GM18517 (cell line): ENCODE measurements at regions not wholly inside any gene's neighbourhood (a gene's known extent, or its start where the extent isn't known, plus 50 kb on each side); places are given as distances from the start of the nearest gene placed in this dataset.
"Not testable (repeated sequence)": the region's sequence is repeated elsewhere in the genome, so short reads cannot be mapped to it uniquely, and the experiment has no call there.

Experiments used
- ATAC-seq: cut with Tn5 transposase; IDR thresholded peaks from one replicate; pipeline ENCODE4 v1.9.1; 2021; ENCODE audit warnings: mild to moderate bottlenecking, moderate library complexity; ENCODE audit not compliant: unreplicated experiment

DNA sequence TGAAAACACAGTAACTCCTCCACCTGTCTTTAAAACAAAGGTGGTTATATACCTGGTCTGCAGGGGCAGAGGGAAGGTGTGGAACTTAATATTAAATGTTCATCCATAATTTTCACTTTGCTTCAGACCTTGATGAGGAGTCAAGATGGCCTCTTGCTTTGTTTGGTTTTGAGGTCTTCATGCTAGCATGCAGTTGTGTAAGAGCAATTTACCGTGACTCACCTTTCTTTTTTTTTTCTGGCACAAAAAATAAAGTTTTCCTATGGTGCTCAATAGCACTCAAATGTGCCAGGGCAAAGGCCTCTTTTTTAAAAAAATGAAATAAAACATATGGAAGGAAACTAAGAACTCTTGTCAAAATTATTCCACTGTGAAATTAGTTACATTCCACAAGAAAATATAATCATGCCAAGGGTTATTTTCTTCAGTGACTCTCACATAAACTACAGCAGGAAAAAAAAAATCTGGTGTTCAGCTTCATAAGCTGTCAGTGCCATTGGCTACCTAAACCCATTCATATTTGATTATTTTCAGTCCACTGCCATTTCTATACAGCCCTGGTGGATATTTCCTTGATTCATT is 128.2 kb downstream of the SLC7A11 start:
- ATAC-seq = peak; percentile 13

DNA sequence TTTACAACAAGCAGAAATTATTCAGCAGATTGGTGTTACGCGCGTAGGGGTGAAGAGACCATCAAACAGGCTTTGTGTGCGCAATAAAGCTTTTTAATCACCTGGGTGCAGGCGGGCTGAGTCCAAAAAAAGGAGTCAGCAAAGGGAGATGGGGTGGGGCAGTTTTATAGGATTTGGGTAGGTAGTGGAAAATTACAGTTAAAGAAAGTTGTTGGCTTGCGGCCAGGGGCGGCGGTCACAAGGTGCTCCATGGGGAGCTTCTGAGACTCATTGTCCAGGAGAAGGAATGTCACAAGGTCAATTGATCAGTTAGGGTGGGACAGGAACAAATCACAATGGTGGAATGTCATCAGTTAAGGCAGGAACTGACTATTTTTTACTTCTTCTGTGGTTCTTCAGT is 129.3 kb downstream of the SLC7A11 start:
- not testable (repeated sequence) for ATAC-seq

DNA sequence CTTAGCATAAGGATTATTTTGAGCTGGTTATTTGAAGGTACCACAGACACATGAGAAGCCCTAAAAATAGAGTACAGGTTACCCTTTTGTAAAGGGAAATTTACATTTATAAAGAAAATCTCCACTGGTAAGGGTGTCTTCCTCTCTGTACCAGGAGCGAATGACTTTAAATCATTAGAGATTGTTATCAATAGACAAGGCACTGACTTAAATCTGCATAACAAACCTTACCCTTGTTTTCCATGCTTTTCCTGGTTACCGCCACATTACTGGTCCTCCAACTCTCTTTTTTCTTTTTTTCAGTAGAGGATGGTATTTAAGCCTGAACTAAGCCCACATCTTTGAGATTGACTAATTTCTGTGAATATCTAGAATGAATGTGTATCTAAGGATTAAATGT is 129.8 kb downstream of the SLC7A11 start:
- ATAC-seq = no peak

DNA sequence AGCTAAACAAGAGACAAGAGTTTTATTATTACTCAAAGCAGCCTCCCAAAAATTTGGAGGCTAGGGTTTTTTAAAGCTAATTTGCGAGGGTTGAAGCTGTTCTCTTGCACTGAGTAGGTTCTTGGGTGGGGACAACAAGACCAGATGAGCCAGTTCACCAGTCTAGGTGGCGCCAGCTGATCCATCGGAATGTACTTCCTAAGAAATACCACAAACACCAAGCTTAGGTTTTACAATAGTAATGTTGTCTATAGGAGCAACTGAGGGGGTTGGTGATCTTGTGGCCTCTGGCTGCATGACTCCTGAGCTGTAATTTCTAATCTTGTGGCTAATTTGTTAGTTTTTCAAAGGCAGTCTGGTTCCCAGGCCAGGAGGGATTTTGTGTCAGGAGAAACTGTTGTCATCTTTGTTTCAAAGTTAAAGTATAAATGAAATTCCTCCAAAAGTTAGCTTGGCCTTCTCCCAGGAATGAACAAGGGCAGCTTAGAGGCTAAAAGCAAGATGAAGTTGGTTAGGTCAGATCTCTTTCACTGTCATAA is 130.6 kb downstream of the SLC7A11 start:
- ATAC-seq = no peak

DNA sequence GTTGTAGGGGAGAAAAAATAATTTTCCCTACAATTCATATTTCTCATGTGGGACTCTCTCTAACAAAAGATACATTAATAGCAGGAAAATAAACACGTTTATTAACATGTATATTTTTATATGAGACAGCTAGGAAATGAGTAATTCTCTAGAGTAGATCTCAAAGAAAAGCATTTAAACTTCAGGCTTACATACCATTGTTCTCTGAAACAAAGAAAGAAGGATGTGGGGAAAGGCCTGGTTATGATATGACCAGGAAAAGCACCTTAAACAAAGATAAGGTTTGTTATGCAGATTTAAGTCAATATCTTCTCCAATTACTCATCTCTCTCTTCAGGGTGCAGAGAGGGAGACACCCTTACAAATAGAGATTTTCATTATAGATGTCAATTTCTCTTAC is 131.3 kb downstream of the SLC7A11 start:
- no peak for ATAC-seq

DNA sequence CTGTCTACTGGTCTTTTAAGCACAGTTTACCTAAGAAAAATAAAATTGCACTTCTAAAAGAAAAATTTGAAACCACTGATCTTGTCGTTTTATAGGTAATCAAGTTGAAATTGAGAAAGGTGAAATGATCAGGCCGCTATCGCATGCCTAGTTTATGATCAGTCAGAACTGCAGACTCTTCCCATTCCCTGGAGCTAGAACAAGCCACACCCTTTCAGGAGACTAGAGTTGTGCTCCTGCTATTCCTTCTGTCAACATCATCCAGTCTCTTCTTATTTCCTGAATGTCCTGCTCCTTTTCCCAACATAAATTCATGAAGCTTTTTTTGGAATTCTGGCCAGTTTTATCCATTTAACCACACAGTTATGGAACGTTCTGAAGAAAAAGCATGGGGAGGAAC is 135.1 kb downstream of the SLC7A11 start:
- ATAC-seq = no peak

DNA sequence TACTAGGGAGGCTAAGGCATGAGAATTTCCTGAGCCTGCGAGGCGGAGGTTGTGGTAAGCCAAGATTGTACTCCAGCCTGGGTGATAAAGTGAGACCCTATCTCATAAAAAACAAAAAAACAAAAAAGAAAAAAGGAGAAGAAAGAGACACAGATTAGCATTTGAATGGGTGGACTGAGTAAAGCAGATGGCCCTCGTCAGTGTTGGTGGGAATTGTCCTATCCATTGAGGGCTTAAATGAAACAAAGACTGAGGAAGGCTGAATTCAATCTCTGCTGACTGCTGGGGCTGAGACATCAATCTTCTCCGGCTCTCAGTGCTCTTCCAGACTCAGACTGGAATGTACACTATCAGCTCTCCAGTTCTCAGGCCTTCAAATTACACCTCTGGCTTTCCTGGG is 136.8 kb downstream of the SLC7A11 start:
- ATAC-seq = no peak

DNA sequence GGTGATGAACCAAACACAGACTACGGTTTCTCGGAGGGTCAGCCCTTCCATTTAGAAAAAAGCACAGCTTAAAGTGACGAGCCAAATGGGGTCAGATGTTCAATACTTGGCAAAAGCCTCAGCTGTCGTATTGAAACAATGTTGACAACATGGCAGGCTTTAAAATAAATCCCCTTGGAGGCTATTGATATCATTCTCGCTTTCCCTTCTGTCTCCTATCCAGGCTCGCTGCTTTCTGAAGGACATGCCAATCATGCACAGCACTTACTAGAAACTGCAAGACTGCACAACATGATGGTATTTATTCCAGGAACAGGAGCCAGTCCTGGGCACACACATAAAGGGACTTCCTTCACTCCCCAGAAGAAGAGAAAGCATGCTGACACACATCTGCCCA is 137.9 kb downstream of the SLC7A11 start:
- no peak for ATAC-seq

DNA sequence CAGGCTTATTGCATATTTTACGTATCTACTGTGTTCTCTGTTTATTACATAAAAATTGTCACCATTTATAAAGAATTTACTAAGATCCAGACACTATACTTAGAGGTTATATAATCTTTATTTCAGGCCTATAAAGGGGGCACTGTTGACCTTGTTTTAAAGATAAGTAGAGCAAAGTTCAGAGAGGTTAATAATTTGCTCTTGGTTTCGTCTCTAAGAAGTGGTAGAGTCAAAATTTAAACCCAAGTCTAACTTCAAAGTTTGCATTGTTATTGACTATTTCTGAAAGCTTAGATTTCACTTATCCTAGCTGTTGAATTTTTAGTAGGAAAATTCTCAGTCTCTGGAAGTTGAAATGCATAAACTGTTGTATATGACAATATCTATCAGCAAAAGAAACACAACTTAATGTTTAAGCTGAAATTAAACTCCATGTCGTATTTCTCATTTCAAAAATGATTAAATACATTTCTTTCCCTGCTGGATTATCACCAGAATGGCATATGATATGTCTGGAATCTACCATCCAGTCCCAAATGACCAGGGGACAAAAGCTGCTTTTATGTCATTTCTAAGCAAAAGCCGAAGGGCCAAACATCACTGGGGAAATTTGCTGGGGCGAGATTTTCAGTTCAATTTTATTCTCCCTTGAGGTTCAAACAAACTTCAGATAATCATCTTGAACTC is 138.4 kb downstream of the SLC7A11 start:
- ATAC-seq = no peak

DNA sequence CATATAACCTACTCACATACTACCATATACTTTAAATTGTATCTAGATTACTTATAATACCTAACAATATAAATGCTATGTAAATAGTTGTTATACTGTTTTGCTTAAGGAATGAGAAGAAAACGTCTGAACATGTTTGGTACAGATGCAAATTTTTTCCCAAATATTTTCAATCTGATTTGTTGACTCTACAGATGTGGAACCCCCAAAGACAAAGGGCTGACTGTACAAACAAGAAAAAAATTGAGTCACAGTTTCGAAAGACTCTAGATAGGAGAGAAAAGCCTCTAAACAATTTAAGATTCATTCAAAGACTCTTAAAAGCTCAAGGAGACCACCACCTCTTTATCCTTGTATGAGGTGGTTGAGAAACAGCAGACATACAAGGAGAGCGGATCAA is 142.8 kb downstream of the SLC7A11 start:
- ATAC-seq = no peak

DNA sequence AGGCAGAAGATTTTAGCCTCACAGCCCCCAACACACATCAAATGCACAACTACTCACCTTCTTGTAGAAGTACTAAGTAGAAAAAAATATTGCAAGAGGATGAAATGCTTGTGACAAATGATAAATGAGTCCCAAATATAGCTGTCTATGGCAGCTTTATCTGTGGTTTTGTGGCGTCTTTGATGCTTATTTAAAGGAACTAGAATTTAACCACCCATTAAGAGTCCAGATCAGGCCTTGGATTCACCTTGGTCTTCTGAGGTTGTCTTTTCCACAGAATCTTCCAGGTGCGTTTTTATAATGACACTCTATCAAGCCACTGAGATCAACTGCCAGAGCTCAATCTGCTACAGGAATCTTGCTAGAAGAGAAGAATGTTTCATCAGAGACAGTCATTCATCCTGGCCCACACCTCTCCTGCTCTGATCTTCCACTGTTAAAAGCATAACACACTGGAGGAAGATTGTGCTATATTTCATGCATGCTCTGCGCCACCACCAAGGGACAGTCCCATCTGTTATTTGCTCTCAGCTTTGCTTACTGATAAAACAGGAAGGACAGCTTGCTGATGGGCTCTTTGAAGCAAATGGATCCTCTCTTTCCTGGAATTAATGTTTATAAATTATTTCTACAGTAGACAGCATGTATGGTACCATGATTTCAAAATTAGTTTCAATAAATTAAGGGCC is 144.1 kb downstream of the SLC7A11 start:
- ATAC-seq = no peak

DNA sequence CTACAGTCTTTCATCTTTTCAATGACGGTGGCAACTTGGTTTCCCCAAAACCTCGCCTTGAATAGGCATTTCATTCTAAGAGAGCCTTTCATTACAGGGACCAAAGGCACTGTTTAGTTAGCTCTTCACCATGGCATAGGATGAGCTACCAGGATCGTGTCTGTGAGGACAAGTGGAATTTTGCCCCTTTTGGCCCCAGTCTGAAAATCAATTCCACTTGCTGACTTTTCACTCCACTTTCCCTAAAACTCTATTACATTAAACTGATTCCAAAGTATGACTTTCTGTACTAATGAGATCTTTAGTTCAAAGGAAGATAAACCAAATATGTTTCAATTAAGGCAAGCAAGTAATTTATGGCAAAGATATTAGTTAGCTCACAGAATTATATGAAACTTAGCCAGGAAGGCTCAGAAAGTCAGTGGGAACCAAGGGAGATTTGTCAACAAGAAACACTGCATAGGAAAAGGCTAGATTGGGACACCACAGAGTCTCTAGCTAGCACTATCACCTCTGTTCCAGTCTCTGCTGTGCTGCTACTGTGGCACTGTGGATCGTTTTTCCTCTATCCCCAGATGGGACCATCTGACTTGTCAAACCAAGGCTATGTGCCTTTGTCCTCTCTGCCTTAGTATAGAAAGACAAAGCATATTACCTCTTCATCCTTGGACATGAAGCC is 145.6 kb downstream of the SLC7A11 start:
- ATAC-seq = no peak

DNA sequence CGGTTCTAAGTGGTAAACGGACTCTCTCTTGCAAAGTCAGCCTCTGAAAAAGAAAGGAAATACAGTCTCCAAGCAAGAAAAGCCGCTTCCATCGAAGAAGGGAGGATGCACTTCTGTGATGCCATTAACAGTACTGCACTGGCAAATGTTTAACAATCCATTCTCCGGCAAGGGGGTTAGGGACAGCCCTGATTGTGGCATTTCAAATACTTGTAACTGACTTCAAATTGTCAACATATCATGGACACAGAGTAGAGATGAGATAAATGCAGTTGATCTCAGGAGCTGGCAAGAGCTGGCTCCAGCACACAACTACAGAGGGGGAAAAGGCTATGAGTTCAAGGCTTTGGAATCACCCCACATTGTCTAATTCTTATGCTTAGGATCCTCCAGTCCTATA is 146.8 kb downstream of the SLC7A11 start:
- ATAC-seq = no peak

DNA sequence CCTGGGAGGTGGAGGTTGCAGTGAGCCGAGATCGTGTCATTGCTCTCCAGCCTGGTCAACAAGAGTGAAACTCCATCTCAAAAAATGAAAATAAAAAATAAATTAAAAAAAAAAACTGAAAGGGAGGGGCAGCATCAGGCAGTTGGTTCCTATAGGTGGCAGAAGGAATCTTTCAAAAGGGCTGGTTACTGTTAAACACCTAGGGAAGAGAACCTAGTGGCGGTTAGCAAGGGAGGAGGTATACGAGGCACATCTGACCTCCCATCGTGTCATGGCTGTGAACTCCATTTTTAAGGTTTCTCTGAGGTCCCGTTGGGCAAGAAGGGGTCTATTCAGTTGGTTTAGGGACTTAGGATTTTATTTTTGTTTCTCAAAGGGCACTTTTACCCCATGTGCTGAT is 150.1 kb downstream of the SLC7A11 start:
- ATAC-seq = no peak

DNA sequence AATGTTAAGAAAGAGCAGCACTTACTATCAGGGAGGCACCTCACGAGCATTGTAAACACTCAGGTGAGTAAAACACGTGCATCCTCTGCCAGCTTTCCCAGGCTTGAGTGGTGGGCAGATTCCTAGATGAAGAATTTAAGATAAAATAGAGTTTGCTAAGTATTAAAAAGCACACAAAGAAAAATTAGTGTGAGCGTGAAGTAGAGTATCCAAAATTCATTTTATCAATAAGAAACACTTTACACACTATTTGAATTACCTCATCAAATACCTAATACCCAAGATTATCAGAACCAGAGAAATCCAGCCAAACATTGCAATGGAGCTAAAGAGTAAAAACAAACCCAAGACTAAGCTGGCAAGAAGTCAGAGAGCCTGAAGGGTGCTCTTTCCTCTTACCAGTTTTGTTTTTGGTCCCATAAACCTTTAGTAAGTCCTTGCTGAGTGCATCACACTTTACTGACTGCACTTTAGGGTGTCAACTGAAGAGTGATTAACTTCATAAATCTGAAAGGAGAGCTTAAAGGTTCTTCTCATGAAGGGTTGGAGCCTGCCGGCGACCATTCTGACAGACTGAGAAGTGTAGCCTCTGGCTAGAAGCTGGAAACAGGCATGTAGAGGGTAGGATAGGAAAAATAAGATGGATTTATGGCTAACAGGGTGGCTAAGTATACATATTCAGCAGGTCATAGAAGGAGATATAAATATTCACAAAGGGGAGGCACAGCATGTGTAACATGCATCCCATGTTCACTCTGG is 151.1 kb downstream of the SLC7A11 start:
- no peak for ATAC-seq

DNA sequence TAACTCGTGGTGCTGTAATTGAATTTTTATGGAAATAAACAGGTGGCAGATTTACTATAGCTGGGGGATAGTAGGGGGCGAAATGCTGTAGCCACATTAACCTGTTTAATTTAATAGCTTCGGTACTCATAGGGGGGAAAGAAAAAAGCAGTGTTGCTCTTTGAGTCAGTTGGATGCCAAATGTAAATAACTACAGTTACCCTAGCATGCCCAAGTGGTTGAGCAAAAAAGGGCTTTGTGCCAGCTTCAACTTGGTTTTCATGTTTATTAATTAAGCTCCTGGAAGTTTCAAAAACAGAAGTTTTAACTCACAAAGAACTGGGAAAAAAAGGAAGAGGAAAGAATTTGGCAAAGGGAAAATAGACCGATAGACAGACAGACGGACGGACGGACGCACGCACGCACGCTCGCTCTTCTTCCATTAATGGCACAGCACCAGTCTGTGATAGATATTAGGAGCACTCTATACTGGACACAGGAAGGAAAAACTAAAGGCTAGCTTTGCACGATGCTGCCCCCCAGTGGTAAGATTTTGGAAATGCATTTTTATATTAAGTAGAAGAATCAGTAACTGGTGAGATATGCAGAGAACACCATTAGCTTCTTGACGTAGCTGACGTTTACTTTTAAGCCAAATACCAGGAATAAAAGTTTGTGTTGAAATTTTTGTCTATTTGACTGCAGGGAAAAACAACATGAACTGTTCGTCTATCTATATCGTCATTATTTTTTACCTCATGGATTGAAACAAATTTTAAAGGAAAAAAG is 151.8 kb downstream of the SLC7A11 start:
- peak; percentile 92 for ATAC-seq

DNA sequence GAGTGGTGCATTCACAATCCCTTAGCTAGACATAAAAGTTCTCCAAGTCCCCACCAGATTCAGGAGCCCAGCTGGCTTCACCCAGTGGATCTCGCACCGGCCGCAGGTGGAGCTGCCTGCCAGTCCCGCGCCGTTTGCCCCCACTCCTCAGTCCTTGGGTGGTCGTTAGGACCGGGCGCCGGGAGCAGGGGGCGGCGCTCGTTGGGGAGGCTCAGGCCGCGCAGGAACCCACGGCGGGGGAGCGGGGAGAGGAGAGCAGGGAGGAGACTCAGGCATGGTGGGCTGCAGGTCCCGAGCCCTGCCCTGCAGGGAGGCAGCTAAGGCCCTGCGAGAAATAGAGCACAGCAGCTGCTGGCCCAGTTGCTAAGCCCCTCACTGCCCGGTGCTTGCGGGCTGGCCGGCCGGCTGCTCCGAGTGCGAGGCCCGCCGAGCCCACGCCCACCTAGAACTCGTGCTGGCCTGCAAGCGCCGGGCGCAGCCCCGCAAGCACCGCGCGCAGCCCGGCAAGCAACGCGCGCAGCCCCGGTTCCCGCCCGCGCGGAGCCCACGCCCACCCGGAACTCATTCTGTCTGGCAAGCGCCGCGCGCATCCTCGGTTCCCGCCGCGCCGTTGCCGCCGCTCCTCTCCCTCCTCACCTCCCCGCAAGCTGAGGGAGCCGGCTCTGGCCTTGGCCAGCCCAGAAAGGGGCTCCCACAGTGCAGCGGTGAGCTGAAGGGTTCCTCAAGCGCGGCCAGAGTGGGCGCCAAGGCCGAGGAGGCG is 153.5 kb downstream of the SLC7A11 start:
- no peak for ATAC-seq

DNA sequence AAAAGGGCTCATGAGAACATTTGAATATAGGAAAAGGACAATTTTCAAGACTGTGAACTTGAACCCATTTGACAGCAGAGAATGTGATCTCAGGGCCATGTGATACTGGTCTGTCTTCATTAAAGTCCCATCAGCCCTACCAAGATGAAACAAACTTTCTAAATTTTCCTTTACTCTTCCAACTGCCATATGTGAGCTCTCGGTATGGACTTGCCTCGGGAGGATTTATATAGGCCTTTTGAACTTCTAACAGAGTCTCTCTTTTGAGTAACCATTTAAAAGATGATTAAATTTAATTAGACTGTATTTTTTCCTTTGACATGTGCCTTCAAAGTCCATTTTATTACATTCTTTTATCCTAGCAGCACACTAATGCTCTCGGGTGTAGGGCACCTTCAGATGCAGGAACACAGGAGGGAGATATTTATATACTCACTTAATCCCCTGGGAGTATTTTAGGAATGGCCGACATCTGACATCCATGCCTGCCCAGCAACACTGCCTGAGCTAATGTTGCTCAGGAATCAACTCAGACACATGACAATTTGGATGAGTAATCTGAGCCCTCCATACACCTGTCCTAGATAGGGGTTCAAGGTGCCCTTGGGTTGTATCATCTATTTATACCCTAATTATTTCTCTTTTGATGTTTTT is 155.0 kb downstream of the SLC7A11 start:
- no peak for ATAC-seq

DNA sequence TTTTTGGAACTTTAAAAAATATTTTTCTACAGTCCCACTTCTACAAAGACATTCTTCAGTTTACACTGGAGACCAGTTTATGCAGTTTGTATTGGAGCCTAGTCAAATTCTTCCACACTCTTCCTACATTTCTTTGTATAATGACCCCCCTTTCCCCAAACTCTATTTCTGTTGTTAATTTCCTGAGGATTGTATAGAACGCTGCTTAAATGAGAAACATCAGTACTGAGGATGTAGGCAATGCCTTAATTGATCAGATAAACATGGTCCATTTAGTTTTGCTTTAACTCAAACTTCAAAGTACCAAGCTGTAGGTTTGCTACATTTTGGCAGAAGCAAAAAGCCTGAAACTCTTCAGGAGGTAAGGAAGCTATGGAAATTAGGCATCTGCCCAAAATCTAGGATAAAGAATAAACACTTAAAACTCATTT is 155.5 kb downstream of the SLC7A11 start:
- no peak for ATAC-seq
